COR-L47 (cell line): ENCODE measurements at regions not wholly inside any gene's neighbourhood (a gene's known extent, or its start where the extent isn't known, plus 50 kb on each side); places are given as distances from the start of the nearest gene placed in this dataset.
"Not testable (repeated sequence)": the region's sequence is repeated elsewhere in the genome, so short reads cannot be mapped to it uniquely, and the experiment has no call there.

Source experiments
- DNase-seq: peaks from one replicate; lab custom pipeline; 2025; lab: John Stamatoyannopoulos, UW

GRCh38 chrX:135632353-135632752 lies 81.1 kb upstream of the CT45A1 start:
- DNase-seq: peak; percentile 4

DNA sequence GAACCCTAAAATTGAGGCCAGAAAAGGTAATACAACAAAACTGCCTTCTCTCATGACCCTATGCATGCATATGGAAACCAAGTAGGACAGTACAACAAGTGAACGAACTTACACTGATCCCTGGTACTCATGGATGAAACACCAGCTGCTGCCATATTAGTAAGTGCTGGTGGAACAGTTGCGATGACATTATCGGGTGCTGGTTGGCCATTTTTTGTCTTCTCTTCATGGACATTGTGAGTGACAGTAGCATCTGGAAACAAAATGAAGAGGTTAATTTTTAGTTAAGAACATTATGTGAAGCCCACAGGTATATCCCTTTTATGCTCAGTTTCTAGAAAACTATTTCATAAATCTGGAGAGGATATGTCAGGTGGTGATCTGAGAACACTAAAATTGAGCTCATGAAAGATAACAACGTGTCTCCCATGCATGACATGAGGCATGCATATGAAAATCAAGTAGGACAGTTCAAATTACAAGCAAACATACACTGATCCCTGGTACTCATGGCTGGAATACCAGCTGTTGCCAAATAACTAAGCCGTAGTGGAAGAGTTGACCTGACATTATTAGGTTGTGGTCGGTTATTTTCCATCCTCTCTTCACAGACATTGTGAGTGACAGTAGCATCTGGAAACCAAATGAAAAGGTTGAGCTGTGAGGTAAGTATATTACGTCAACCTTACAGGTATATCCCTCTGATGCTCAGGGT lies 74.2 kb upstream of the CT45A1 start:
- no peak for DNase-seq

- no peak for DNase-seq
These were observed 69.5 kb upstream of the CT45A1 start for GRCh38 chrX:135643916-135644315.

GRCh38 chrX:135644624-135645023 lies 68.8 kb upstream of the CT45A1 start:
- DNase-seq: no peak

GRCh38 chrX:135649029-135649428 lies 64.4 kb upstream of the CT45A1 start:
- DNase-seq: no peak

DNA sequence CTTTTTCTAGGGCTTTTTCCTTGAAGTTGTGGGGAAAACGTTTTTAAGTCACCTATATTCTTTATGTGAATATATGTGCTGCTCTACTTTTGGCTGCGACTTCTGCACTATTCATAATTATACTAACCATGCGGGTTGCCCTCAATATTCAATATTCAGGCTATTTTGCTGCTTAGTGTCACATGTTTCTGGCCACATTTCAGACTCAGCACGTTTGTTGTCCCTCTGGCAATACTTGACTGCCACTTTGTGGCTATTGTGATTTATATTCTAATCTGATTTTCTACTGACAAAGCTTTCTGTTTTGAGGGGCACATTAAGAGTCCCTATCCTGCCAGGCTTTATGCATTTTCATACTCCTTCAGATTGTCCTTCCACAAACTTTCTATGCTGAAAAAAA lies 63.9 kb upstream of the CT45A1 start:
- no peak for DNase-seq

- no peak for DNase-seq
These were observed 61.7 kb upstream of the CT45A1 start for GRCh38 chrX:135651647-135652295.

GRCh38 chrX:135652602-135653001 lies 60.8 kb upstream of the CT45A1 start:
- no peak for DNase-seq

GRCh38 chrX:135657952-135658654 lies 55.3 kb upstream of the CT45A1 start:
- DNase-seq: not testable (repeated sequence)
